T-helper 17 cell (primary cell): ENCODE measurements at regions not wholly inside any gene's neighbourhood (a gene's known extent, or its start where the extent isn't known, plus 50 kb on each side); places are given as distances from the start of the nearest gene placed in this dataset.
"Not testable (repeated sequence)": the region's sequence is repeated elsewhere in the genome, so short reads cannot be mapped to it uniquely, and the experiment has no call there.

ENCODE experiments used
- ATAC-seq: fragments of 150-1000 bp; cut with Tn5 transposase; 2 replicates; pipeline ENCODE4 v1.10.0; 2021; ENCODE audit warnings: mild to moderate bottlenecking, moderate library complexity
- DNase-seq, 3 donors: peaks; one replicate each; pipeline versions ENCODE4 v3.0.0 to v3.0.0-alpha.2; 2020 to 2021
- H3K9me3 ChIP-seq: one replicate; pipeline ENCODE4 v1.7.0; 2013; ENCODE audit warnings: low read length, mild to moderate bottlenecking; ENCODE audit not compliant: control insufficient read depth, poor library complexity, severe bottlenecking
- H3K27ac Mint-ChIP-seq: one replicate; pipeline ENCODE4 v1.8.0; 2022; ENCODE audit warnings: mild to moderate bottlenecking, moderate library complexity, mixed read lengths
- H3K27me3 Mint-ChIP-seq: one replicate; pipeline ENCODE4 v1.8.0; 2022; ENCODE audit warnings: mixed read lengths
- H3K36me3 Mint-ChIP-seq: one replicate; pipeline ENCODE4 v1.8.0; 2022; ENCODE audit warnings: low read depth, mixed read lengths
- H3K4me1 Mint-ChIP-seq: one replicate; pipeline ENCODE4 v1.8.0; 2022; ENCODE audit warnings: mild to moderate bottlenecking, mixed read lengths
- H3K4me3 Mint-ChIP-seq: one replicate; pipeline ENCODE4 v1.8.0; 2022; ENCODE audit warnings: mild to moderate bottlenecking, moderate library complexity, mixed read lengths

DNA sequence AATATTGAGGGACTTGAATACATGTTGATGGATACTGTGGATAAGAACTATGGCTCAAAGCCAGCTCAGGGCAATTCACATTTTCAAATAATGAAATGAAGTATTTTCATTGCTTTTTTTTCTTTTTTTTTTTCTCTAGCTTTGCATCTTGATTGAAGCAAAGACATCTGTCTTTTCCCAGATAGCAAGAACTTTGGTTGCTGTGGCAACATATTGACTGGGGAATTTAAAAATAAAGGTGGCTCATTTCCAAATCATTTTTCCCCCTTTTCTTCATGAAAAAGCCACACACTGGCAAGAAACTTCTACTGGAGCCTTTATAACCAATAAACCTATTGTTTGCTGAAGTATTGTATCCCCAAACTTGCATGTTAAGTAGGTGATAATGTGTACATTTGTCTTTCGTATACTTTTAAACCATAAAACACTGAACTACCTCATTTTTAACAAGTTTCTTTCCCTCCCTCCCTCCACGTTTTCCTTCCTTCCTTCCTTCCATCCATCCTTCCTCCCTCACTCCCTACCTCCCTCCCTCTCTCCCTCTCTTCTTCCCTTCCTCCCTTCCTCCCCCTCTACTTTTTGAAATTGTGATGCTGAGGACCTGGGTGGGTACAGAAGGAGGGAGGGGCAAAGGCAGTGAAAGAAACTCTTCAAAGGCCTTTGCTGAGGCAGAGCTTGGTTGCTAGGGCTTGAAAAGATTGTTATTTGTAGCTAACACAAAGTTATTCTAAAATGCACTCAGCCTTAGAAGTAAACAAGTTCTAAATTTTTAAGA is 343.5 kb upstream of the SPRY2 start:
- Mint-ChIP-seq H3K36me3 (no peaks in the 10 kb centered on the region), H3K4me3 (no peak overlapping the region), H3K27me3 (no peaks in the 10 kb centered on the region), H3K4me1 (no peaks in the 10 kb centered on the region), H3K27ac (no peak overlapping the region)
- DNase-seq (no peak), ATAC-seq (no peak)
- H3K9me3 ChIP-seq, result no peaks in the 10 kb centered on the region

DNA sequence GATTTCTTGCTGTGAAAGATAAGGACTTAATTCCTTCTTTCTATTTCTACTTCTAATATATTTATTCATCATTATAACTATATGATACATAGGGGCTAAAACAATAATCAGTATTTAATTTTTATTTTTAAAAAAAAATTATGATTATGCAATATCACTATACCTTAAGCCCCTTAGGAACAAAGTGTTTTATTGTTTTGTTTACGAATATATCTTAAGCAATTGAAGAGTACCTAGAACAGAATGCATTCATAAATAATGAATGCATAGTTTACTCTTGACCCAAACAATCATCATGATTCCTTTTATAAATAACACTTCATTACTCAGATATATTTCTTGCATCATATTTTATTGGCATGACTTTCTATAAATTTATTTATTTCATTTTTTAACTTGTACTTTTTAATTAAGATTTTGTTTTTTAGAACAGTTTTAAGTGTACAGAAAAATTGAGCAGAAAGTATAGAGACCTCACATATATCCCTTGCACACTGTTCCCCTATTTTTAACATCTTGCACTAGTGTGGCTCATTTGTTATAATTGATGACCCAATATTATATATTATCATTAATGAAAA is 339.9 kb upstream of the SPRY2 start:
- Mint-ChIP-seq H3K4me3 (no peak overlapping the region), H3K27ac (no peak overlapping the region), H3K4me1 (no peaks in the 10 kb centered on the region), H3K36me3 (no peaks in the 10 kb centered on the region), H3K27me3 (no peaks in the 10 kb centered on the region)
- ATAC-seq (no peak), DNase-seq (no peak)
- no peaks in the 10 kb centered on the region for H3K9me3 ChIP-seq

DNA sequence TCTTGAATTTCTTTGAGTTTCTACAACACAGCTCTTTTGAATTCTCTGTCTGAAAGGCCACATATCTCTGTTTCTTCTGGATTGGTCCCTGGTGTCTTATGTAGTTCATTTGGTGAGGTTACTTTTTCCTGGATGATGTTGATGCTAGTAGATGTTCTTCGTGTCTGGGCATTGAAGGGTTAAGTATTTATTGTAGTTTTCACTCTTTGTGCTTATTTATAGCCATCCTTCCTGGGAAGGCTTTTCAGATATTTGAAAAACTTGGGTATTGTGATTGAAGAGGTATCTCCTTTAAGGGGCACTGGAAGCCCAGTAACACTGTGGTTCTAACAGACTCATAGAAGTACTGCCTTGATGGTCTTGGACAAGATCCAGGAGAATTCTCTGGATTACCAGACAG is 338.5 kb upstream of the SPRY2 start:
- no peaks in the 10 kb centered on the region for H3K4me1 Mint-ChIP-seq
- DNase-seq, result no peak
- no peaks in the 10 kb centered on the region for H3K27me3 Mint-ChIP-seq
- ATAC-seq, result no peak
- H3K36me3 Mint-ChIP-seq, result no peaks in the 10 kb centered on the region
- H3K4me3 Mint-ChIP-seq, result no peak overlapping the region
- H3K27ac Mint-ChIP-seq, result no peak overlapping the region
- H3K9me3 ChIP-seq, result no peaks in the 10 kb centered on the region

DNA sequence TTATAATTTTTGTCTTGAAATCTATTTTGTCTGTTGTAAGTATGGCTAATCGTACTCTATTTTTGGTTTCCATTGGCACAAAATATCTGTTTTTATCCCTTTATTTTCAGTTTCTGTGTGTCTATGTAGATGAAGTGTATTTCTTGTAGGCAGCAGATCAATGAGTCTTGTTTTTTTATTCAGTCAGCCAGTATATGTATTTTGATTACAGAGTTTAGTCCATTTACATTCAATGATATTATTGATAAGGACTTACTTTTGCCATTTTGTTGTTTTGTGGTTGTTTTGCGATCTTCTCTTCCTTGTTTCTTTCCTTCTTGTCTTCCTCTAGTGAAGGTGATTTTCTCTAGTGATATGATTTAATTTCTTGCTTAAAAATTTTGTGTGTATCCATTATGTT is 336.3 kb upstream of the SPRY2 start:
- no peak for ATAC-seq
- Mint-ChIP-seq H3K4me1 (no peaks in the 10 kb centered on the region), H3K4me3 (no peak overlapping the region), H3K36me3 (no peaks in the 10 kb centered on the region), H3K27ac (no peak overlapping the region), H3K27me3 (no peaks in the 10 kb centered on the region)
- DNase-seq, result no peak
- H3K9me3 ChIP-seq, result no peaks in the 10 kb centered on the region

DNA sequence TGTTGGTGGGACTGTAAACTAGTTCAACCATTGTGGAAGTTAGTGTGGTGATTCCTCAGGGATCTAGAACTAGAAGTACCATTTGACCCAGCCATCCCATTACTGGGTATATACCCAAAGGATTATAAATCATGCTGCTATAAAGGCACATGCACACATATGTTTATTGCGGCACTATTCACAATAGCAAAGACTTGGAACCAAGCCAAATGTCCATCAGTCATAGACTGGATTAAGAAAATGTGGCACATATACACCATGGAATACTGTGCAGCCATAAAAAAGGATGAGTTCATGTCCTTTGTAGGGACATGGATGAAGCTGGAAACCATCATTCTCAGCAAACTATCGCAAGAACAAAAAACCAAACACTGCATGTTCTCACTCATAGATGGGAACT is 334.5 kb upstream of the SPRY2 start:
- not testable (repeated sequence) for H3K36me3 Mint-ChIP-seq, H3K9me3 ChIP-seq, H3K4me1 Mint-ChIP-seq, DNase-seq, H3K27ac Mint-ChIP-seq, H3K4me3 Mint-ChIP-seq, ATAC-seq, H3K27me3 Mint-ChIP-seq

DNA sequence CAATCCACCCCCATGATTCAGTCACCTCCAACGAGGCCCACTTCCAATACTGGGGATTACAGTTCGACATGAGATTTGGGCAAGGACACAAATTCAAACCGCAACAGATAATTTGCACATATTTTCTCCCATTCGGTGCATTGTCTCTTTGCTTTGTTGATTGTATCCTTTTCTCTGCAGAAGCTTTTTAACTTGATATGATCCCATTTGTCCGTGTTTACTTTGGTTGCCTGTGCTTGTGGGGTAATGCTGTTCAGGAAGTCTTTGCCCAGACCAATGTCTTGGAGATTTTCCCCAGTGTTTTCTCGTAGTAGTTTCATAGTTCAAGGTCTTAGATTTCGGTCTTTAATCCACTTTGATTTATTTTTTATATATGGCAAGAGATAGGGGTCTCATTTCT is 330.8 kb upstream of the SPRY2 start:
- Mint-ChIP-seq H3K4me1 (no peaks in the 10 kb centered on the region), H3K27ac (no peak overlapping the region), H3K36me3 (no peaks in the 10 kb centered on the region), H3K27me3 (no peaks in the 10 kb centered on the region), H3K4me3 (no peak overlapping the region)
- ATAC-seq (no peak), DNase-seq (no peak)
- H3K9me3 ChIP-seq, result no peaks in the 10 kb centered on the region

DNA sequence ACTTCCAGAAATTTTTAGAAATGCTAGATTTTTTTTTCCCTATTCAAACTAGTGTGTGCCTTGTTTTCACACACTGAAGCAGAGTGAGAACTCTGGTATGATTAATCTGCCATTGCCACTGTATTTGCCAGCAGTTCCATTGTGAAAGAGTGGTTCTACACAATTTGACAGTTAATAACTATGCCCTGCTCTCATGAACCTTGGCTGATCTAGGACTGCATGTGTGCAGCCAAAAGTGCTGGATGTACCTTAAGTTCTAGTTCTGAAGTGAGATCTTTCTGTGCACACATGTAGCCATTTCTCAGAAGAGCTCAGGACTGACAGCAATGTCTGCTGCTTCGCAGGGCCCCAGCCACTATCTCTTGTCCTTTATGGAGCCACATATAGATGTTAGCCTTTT is 328.2 kb upstream of the SPRY2 start:
- H3K9me3 ChIP-seq, result no peaks in the 10 kb centered on the region
- ATAC-seq, result no peak
- Mint-ChIP-seq H3K27me3 (no peaks in the 10 kb centered on the region), H3K36me3 (no peaks in the 10 kb centered on the region), H3K4me3 (no peak overlapping the region), H3K27ac (no peak overlapping the region), H3K4me1 (no peaks in the 10 kb centered on the region)
- DNase-seq, result no peak

DNA sequence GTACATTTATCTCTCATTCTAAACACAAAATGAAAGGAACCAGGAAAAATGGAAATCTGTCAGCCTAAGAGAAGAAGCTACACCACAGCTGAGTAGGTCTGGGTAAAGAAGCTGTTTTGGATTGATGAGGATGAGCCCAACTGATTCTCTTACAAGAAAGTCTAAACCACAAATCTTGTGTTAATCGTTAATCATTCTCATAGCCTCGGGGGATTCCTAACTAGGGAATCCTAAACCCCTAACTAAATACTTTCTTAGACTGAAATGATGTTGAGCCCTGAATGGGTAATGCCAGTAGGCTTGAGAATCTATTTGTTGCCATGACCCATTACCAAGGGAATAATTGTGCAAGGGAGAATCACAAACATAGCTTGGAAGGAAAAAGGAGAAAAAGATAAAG is 327.5 kb upstream of the SPRY2 start:
- H3K9me3 ChIP-seq, result no peaks in the 10 kb centered on the region
- H3K27me3 Mint-ChIP-seq, result no peaks in the 10 kb centered on the region
- DNase-seq (no peak), ATAC-seq (no peak)
- no peak overlapping the region for H3K4me3 Mint-ChIP-seq
- H3K27ac Mint-ChIP-seq, result no peak overlapping the region
- H3K36me3 Mint-ChIP-seq, result no peaks in the 10 kb centered on the region
- no peaks in the 10 kb centered on the region for H3K4me1 Mint-ChIP-seq

DNA sequence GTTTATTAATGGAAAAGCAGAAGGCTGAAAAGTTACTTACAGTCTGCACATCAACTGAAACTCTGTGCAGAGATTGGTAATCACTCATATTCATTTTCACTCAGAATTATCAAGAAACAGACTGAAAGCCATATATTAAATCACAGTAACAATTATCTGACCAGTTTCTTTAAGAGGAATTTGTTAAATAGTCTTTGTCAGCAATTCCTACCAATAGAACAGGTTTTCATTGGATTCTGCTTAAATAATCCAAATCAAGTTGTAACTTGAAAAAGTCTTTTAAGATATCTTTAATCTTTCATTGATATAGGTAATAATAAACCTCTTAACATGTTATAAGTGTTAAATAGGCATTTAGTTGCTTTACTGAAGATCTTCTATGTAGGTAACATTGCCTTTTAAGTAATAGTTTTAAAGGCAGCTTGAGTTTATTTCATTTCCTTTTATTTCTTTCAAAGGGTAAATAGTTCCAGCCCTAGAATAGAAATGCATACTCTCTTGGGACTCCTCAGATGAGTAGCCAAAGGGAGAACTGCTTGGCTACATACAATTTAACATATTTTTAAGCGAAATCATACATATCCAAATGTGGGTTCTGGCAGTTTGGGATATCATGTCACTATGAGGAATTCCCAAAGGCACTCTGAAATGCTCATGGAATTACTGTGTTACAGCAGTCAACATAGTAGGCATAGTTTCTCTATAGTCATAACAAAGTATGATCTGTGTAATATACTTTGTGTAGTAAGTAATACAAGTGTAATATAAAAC is 326.0 kb upstream of the SPRY2 start:
- Mint-ChIP-seq H3K36me3 (no peaks in the 10 kb centered on the region), H3K4me3 (no peak overlapping the region), H3K4me1 (no peaks in the 10 kb centered on the region), H3K27me3 (no peaks in the 10 kb centered on the region), H3K27ac (no peak overlapping the region)
- no peak for DNase-seq
- ATAC-seq, result no peak
- H3K9me3 ChIP-seq, result no peaks in the 10 kb centered on the region

DNA sequence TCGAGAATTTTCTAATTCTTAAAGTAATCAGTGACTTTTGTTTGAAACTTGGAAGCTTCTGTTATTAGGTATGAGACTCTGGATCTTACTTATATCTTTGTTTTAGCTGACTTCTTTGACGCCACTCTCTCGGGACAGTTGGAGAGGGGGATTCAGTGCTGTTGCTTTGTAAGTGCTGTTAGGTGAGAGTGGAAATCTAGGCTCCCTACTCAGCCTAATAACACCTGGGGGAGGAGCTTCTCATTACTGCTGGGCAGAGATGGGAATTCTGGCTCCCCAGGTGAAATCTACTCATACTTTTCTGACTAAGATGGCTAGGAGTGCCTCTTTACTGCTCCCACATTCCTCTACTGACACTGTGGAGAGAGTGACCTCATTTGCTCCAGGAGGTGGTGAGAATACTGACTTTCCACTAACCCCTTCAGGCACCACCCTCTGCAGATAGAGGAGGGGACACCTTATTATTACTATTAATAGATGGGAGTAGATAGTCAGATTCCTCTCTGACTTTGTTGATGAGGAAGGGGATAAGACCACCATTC is 324.9 kb upstream of the SPRY2 start:
- H3K9me3 ChIP-seq, result no peaks in the 10 kb centered on the region
- DNase-seq (no peak), ATAC-seq (no peak)
- Mint-ChIP-seq H3K36me3 (no peaks in the 10 kb centered on the region), H3K4me1 (no peaks in the 10 kb centered on the region), H3K27ac (no peak overlapping the region), H3K27me3 (no peaks in the 10 kb centered on the region), H3K4me3 (no peak overlapping the region)

DNA sequence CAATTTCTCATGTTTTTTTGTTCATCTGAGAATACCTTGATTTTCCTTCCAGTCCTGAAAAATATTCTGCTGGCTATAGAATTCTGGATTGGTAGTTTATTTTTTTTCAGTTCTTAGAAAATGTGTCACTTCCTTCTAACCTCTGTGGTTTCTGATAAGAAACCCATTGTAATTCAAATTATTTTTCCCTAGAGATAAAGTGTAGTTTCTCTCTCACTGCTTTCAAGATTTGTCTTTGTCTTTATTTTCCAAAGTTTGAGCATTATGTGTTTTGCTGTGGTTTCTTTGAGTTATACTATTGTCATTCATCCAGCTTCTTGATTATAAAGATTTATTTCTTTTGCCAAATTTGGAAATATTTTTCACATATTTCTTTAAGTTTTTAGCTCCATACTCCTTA is 324.0 kb upstream of the SPRY2 start:
- H3K27me3 Mint-ChIP-seq, result no peaks in the 10 kb centered on the region
- no peak overlapping the region for H3K27ac Mint-ChIP-seq
- H3K4me3 Mint-ChIP-seq, result no peak overlapping the region
- H3K4me1 Mint-ChIP-seq, result no peaks in the 10 kb centered on the region
- DNase-seq (no peak), ATAC-seq (no peak)
- no peaks in the 10 kb centered on the region for H3K36me3 Mint-ChIP-seq
- no peaks in the 10 kb centered on the region for H3K9me3 ChIP-seq

DNA sequence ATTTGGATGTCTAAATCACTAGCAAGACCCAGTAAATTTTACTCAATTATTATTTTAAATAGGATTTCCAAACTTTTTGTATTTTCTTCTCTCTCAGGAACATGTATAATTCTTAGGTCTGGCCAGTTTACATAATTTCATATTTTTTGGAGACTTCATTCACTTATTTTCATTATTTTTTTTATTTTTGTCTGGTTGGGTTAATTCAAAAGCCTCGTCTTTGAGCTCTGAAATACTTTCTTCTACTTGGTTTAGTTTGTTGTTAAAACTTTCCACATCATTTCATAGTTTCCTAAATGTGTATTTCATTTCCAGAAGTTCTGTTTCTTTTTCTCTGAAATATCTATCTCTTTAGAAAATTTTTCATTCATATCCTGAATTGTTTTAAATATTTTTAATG is 322.9 kb upstream of the SPRY2 start:
- DNase-seq (no peak), ATAC-seq (no peak)
- H3K27me3 Mint-ChIP-seq, result no peaks in the 10 kb centered on the region
- no peaks in the 10 kb centered on the region for H3K36me3 Mint-ChIP-seq
- no peak overlapping the region for H3K27ac Mint-ChIP-seq
- H3K9me3 ChIP-seq, result no peaks in the 10 kb centered on the region
- no peak overlapping the region for H3K4me3 Mint-ChIP-seq
- no peaks in the 10 kb centered on the region for H3K4me1 Mint-ChIP-seq

DNA sequence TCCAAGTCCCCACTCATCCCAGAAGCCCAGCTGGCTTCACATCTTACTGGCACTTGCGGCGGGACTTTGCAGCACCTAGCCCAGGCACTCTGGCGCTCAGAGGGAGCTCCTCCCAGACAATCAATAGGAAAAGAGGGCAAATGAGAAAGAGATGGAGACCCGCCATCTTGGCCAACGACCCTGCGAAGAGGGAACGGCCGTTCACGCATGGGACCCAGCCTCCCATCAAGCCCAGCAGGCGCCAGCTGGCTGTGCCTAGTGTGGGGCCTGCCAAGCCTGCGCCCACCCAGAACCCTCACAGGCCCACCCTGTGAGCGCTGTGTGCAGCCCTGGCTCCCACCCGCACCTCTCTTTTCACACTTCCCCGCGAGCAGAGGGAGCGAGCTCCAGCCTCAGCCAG is 317.8 kb upstream of the SPRY2 start:
- H3K27ac Mint-ChIP-seq, result no peak overlapping the region
- no peak for DNase-seq
- peaks cover 7% of the 10 kb centered on the region for H3K9me3 ChIP-seq
- no peak overlapping the region for H3K4me3 Mint-ChIP-seq
- no peaks in the 10 kb centered on the region for H3K4me1 Mint-ChIP-seq
- H3K27me3 Mint-ChIP-seq, result no peaks in the 10 kb centered on the region
- H3K36me3 Mint-ChIP-seq, result no peaks in the 10 kb centered on the region
- no peak for ATAC-seq
